SH-SY5Y (cell line): ENCODE measurements at regions not wholly inside any gene's neighbourhood (a gene's known extent, or its start where the extent isn't known, plus 50 kb on each side); places are given as distances from the start of the nearest gene placed in this dataset.

ENCODE experiments used
- GATA2 ChIP-seq: IDR thresholded peaks from 2 replicates; pipeline ENCODE4 v1.6.1; 2011; ENCODE audit warnings: mild to moderate bottlenecking, low read depth, low read length
- GATA3 ChIP-seq: IDR thresholded peaks from 2 replicates; pipeline ENCODE4 v1.6.1; 2011; ENCODE audit warnings: low read depth, mild to moderate bottlenecking, low read length, moderate library complexity

- no peak for TF ChIP-seq GATA3
- TF ChIP-seq GATA2 = no peak
Measured at GRCh38 chr6:125379174-125379573, 77.4 kb upstream of the HDDC2 start.
